NCI-H510A treated with DMSO at 0.1 percent for 48 hours (cell line): ENCODE measurements at regions not wholly inside any gene's neighbourhood (a gene's known extent, or its start where the extent isn't known, plus 50 kb on each side); places are given as distances from the start of the nearest gene placed in this dataset.

Experiments used
- DNase-seq: peaks from one replicate; lab custom pipeline; 2025; lab: John Stamatoyannopoulos, UW

DNA sequence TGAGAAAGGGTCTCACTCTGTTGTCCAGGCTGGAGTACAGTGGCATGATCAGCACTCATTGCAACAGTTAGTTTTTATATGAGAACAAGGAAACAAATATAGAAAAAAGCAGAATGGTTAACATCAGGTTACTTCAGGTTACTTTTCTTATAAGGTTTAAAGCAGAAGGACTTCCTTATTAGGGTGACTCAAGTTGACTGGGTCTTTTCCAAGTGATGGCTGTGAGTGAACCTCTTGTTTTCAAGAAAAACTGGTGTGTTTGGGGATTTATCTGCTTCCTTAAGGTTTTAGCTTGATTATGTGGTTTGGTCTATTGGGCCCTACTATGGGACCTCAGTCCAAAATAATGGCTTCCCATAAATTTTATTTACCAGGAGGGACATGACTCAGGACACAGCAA is 99.2 kb downstream of the ARRDC3 start:
- DNase-seq = no peak

DNA sequence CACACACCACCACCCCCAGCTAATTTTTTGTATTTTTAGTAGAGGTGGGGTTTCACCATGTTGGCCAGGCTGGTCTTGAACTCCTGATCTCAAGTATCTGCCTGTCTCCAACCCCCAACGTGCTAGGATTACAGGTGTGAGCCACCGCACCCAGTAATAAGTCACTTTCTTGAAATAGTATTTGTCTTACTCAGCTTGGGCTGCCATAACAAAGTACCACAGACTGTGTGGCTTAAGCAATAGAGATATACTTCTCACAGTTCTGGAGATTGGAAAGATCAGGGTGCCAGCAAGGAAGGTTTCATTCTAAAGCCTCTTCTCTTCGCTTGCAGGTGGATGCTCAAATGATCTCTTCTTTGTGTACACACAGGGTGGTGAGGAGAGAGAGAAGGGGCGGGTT is 99.8 kb downstream of the ARRDC3 start:
- DNase-seq = no peak

DNA sequence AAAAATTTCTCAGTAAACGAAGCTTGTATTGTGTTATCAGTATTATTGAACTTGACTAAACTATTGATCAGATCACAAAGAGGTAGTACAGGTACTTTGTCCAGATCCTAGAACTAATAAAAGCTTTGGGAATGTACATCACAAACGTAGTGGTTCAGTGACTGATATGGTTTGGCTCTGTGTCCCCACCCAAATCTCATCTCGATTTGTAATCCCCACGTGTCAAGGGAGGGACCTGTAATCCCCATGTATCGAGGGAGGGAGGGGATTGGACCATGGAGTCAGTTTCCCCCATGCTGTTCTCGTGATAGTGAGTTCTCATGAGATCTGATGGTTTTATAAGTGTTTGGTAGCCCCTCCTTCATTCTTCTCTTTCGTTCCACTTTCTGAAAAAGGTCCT is 100.9 kb downstream of the ARRDC3 start:
- DNase-seq = no peak

DNA sequence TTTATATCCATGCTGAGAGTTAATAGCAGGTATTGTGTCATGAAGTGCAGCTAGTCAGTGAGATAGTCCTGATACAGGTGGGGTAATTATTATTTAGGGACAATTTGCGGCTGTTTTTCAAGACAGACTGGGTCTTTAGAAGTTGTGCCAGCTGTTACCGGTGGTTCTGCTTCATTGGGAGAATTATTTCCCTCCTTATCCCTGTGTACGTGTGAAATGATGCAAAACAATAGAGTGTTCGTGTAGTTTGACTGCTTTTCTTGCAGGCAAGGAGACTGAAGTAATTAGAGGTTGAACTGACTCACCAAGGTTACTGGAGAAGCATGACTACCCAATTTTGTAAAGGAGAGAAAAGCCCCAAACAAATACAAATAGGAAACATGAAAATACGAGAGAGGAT is 101.7 kb downstream of the ARRDC3 start:
- DNase-seq = no peak

DNA sequence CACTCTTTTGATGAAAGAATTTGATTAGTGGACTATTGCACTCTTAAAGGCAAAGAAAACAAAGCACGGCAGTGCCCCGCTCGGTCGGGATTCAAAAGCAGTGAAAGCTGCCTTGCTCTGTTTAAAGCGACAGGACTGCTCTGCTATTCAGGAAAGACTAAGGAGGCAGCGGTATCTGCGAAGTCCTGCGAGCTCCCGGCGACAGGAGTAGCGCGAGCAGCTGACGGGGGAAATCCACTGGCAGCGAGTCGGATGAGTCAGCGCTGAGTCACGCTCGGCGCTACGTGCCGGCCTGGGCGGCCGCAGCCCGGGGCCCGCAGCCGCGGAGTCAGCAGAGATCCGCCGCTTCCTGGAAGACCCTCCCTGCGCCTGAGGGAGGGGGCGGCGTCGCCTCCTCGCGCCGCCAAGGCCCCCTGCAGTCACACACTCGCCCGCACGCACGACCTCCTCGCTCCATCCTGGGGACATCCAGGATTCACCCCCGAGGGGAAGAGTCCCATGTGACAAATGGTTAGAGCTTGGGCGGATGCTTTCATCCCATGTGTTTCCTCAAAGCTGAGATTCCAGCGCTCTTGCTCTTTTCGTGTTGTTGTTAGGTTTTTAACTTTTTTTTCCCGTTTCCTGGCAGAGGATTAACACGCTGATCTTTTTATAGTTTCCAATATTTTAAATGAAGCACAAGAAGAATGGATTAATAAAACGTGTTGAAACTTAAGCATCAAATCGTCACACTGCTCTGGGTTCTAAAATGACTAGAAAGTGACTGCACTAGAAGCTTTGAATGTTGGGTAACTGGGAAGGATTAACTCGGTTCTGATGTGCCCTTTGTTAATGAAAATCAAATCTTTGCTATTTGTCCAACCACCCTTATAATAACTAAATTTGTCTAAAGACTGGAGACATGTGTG is 102.5 kb downstream of the ARRDC3 start:
- peak; percentile 67 for DNase-seq

DNA sequence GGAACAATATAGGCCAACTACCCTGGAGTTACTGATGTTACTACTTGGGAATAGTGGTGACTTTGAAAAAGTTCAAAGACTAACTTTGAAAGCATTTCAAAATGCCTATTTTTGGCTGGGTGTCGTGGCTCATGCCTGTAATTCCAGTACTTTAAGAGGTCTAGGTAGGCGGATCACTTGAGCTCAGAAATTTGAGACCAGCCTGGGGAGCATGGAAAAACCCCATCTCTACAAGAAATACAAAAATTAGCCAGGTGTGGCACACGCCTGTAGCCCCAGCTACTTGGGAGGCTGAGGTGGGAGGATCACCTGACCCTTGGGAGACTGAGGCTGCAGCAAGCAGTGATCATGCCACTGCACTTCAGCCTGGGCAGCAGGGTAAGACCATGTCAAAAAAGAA is 105.3 kb downstream of the ARRDC3 start:
- DNase-seq = no peak

DNA sequence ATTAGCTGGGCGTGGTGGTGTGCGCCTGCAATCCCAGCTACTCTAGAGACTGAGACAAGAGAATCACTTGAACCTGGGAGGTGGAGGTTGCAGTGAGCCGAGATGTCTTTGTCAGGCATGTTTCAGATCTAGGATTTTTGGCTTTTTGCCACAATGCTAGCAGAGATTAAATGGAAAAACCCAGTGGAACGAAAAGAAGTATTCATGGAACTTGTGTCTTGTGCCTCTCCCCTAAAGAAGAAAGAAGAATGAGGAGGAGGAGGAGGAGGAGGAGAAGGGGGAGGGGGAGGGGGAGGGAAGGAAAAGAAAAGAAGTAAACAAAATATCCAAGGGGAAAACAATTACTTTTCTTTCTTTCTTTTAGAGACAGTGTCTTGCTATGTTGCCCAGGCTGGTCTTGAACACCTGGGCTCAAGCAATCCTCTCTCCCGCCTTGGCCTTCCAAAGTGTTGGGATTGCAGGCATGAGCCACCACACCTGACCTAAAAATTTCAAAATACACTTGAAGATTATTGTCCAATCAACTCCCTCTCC is 106.0 kb downstream of the ARRDC3 start:
- DNase-seq = no peak

DNA sequence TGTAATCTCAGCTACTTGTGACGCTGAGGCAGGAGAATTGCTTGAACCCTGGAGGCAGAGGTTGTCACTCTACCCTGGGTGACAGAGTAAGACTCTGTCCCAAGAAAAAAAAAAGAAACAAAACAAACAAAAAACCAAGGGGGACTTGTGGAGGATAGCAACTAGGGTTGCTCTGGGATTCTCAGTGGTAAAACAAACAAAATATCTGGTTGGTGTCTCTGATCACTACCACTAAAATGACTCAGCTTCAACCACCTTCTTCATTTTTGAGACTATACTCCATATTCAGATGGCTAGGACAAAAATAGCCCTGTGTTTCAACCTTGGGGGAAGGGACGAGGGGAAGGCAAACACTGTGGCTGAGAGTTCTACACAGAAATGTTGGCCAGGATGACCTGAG is 110.3 kb downstream of the ARRDC3 start:
- DNase-seq = no peak

DNA sequence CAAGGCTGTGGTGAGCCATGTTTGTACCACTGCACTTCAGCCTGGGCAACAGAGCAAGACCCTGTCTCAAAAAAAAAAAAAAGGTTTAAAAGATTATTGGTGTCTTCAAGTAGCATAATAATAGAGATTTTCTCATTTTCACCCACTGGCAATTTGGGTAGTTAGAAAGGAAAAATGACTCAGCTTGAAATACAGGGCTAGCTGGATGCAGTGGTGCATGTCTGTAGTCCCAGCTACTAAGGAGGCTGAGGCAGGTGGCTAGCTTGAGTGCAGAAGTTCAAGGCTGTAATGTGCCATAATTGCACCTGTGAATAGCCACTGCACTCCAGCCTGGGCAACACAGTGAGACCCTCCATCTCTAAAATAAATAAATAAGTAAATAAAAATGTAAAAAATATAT is 111.1 kb downstream of the ARRDC3 start:
- no peak for DNase-seq

DNA sequence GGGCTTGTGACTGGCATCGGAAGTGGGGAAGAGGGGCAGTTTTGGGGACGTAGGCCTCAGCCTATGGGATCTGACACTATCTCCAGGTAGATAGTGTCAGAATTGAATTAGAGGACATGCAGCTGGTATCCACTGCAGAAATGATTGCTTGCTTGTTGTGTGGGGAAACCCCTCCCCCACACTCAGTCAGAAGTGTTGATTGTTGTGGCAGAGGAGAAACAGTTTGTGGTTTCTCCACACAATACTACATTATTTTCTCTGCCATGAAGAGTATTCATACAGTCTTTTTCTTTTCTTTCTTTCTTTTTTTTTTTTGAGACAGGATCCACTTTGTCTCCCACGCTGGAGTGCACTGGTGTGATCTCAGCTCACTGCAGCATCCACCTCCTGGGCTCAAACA is 113.9 kb downstream of the ARRDC3 start:
- no peak for DNase-seq

DNA sequence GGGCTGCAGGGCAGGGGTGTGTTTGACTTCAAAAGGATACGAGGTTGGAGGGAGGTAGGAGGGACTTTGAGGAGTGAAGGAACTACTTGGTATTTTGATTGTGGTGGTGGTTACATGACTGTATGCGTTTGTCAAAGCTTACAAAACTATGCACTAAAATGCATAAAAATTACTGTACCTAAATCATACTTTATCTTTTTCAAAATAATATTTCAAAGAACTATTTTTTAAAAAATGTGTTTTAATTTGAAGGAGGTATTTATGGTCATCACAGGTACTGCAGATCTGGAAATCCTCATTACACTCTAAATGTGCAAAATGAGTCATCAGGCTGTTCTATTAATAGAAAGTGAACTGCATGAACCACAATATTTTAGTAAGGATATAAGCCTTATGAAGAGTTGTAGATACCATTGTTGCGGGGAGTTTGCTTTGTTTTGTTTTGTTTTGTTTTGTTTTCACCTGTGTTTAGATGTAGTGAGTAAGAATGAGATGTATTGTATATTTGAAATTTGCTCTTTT is 116.9 kb downstream of the ARRDC3 start:
- DNase-seq = no peak

DNA sequence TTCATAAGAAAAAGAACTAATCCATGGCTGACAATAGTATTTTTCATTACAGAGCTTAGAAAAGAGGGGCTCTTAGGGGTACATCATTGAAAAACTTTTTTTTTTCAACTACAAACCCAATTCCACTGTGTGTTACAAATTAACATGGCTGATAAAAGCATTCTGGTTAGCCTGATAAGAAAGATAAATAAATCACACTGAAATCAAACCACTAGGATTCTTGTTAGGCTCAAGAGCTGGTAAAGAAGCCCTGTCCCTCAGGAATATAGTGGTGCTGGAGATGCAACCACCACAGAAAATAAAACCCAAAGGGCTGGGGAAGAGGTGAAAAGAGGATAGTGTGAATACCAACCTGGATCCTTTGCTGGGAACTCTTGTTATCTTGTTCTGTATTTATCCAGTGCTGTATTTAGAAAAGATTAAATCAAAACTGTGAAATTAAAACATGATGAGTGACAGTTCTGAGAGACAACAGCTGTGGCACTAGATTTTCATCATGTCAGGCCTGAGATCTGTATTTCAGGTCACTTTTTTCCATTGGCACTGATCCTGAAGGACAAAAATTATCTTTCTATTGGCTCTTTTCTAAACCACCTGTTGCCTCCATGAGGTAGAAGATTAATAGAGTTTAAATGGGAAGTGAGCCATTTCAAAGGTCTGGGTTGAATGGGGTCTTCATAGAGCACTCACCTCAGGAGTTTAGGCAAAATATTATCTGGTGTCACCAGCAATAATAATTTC is 118.6 kb downstream of the ARRDC3 start:
- DNase-seq = no peak

DNA sequence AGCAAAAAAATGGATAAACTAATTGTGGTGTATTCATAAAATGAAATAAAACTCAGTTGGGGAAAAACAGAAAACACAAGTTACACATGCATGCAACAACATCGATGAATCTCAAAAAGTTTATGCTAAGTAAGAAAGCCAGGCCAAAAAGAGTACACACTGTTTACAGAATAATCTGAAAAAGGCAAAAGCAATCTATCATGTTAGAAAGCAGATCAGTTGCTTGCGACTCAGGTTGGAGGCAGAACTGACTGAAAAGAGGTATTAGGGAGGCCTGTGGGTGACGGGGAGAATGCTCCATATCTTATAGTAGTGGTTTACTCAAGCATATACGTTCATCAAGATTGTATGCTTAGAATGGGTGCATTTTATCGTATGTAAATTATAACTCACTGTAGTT is 119.2 kb downstream of the ARRDC3 start:
- no peak for DNase-seq

DNA sequence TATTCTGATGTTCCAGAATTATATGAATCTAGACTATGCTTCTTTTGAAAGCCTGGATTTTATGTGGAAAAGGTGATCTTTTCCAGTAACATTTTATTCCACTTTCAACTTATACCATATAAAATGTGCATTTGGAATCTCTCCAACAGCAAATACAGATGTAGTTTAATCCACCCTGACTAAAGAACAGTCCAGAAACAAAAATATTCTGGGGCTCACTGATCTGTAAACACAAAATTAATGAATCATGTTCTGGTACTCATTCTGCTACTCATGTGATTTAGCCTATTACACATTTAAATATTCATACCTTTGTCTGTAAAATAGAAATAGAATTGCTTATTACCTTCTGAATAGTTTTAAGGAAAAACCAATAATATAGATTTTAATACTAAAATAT is 125.8 kb downstream of the ARRDC3 start:
- no peak for DNase-seq

DNA sequence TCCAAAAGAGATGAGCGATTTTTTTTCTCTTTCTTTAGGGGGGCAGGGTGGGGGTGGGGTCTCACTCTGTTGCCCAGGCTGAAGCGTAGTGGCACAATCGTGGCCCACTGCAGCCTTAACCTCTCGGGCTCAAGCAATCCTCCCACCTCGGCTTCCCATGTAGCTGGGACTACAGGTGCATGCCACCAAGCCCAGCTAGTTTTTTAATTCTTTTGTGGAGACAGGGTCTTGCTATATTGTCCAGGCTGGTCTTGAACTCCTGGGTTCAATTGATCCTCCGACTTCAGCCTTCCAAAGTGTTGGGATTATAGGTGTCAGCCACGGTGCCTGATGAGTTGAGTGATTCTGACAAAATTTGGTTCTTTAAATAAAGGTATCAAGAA is 127.0 kb downstream of the ARRDC3 start:
- DNase-seq = no peak

DNA sequence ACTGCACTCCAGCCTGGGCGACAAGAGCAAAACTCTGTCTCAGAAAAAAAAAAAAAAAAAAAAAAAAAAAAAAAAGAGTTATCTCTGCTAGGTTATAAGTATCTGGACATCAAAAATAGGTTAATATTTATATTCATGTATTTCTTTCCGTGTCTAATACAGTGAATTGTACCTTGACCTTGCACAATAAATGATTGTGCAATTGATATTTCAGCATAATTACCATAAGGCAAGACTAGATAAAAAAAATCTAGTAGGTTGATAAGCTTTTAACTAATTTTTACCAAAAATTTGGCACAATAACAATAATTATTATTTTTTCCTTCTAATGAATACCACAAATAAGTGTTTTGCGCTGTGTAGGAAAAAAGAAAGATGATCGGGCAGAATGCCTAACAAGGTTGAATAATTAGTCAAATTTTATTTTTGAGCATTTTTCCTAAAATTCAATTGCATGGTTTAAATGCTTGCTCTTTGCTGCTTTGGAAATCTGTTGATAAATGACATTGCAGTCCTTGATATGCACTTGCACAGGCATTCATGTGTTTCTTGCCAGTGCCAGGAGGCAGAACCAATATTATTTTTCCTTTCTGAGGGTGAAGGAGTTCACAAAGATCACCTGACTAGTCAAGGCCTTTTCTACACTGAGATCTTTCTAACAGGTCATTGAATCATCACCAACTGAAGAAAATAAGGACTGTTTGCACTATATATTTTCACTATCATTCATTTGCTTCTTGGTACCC is 127.5 kb downstream of the ARRDC3 start:
- DNase-seq = no peak

DNA sequence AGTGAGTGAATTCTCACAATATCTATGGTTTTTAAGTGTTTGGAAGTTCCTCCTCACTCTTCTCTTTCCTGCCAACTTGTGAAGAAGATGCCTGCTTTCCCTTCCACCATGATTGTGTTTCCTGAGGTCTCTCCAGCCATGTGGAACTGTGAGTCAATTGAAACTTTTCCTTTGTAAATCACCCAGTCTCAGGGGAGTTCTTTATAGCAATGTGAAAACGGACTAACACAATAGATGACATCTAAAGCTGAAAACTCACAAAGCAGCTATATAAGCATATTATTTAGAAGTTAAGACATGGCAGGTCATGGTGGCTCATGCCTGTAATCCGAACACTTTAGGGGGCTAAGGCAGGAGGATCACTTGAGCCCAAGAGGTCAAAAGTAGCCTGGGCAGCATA is 130.2 kb downstream of the ARRDC3 start:
- no peak for DNase-seq

DNA sequence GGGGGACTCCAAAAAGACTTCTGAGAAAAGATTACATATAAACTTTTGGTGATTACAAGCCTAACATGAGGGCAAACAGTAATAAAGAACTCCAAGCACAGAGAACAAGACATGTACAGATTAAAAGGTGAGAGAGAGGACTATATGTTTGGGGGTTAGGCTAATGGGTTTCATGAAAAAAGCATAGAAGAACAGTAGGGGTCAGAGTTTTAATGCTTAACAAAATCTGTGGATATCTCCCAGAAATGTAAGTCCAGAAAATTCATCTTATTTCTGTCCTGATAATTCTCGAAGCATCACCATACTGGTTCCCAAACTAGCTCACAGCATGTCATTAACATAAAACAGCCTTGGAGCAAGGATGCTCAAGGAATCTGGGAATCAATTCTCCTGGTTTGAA is 137.2 kb downstream of the ARRDC3 start:
- no peak for DNase-seq

DNA sequence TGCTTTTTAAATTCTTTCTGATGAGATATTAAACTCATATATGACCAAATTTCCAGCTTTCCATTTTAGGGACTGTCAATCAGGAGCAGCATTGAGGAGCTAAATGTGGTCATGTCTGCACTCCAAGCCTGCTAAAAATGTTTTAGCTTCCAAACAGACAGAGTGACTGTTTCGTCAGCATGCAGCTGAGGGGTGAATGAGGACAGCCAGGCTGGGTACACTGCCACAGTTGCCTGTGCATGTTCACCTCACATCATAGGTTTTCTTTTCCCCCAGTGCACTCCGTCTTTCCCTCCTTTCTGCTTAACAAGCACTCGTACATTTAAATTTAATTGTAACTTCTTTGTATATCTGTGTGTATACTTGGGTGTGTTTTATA is 138.1 kb downstream of the ARRDC3 start:
- DNase-seq = no peak

DNA sequence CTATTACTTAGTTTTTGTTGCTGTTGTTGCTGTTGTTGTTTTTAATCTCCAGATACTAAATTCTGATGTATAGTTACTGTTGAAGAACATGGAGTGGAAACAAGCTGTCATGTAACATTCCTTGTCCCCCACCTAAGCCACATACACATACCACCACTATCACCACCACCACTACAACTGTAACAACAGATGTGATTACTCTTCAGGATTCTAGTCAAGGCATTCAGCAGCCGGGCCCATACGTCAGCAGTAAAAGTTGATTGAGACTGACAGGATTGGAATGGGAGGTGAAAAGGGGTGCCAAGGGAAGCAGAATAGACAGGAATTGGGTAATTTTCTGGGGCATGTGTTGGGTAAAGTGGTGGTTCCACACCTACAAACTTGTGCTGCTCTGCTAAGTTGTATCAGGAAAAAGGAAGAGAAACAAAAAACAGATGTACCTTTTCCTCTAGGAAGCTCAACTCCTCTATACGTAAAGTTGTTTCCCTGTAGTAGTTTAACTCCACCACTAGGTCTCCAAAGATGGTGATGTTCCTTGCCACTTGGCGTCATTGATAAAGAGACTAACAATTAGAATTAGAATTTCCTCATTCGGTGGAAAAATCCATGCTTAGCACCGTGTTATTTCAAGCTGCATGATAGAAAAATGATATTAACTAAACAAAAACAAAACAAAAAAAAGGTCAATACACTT is 138.6 kb downstream of the ARRDC3 start:
- no peak for DNase-seq

DNA sequence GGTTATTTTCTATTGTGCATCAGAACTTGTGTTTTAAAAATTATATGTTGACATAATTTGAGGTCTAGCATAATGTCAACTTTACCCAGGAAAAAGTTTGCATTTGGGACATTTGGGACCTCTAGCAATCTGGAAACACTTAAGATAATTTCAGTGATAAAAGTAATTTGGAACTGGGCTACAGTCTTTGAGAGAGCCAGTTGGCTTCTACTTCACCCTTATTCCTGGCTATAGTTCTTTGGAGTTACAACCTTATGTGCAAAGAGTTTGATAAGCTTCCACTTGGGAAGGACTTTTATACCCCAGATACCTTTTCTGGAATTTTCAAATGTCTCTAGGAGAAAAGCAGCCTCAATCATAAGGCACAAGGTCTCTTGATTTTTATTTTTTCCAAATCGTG is 139.3 kb downstream of the ARRDC3 start:
- no peak for DNase-seq

DNA sequence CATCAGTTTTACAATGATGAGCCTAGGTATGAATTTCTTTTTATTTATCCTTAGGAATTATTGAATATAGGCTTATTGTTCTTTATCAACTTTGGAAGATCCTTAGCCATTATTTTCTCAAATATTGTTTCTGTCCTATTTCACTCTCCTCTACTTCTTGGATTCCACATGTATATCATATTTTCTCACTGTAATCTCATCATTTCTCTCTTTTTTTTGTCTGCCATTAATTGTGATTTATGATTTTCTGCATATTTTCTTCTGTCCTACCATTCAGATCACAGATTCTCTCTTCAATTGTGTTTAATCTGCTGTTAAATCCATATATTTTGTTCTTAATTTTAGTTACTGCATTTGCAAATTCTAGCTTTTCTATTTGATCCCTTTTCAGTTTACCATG is 139.8 kb downstream of the ARRDC3 start:
- no peak for DNase-seq
